Fibroblast of the aortic adventitia (primary cell): ENCODE measurements at regions not wholly inside any gene's neighbourhood (a gene's known extent, or its start where the extent isn't known, plus 50 kb on each side); places are given as distances from the start of the nearest gene placed in this dataset.
A peak's percentile ranks its signal among the peaks of the same experiment; 100 is the strongest.

Experiments used
- DNase-seq: peaks from one replicate; pipeline ENCODE4 v3.0.0-alpha.2; 2010; ENCODE audit warnings: low read depth
- H3K4me3 ChIP-seq: 2 replicates; pipeline ENCODE4 v1.5.1; 2011; ENCODE audit warnings: low read depth, mild to moderate bottlenecking, control low read depth, low read length, moderate library complexity
- TF ChIP-seq, protein P1 (sequence below): IDR thresholded peaks from 2 replicates; pipeline ENCODE4 v1.5.1; 2011; ENCODE audit warnings: mild to moderate bottlenecking, low read length, control low read depth, inconsistent platforms; ENCODE audit not compliant: insufficient read depth

DNA sequence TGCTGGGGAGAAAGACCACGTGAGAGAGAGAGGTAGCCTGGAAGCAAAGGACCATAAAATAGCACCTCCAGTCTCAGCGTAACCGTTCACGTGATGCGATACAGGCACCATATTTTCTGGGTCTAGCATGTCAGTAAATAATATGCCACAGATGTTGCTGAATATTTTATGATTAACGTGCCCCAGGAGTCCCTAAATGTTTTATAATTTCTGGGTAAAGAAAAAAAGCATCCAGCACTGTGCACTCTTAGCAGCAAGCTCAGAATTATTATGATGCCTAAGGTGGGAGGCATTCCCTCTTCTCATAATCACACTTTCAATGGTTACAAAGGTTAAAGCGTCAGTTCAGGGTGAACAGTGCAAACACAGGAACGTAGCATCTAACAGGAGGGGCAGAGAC is 121.8 kb downstream of the CAVIN4 start:
- DNase-seq, result no peak
- H3K4me3 ChIP-seq, result no peak overlapping the region
- TF ChIP-seq, protein P1, sequence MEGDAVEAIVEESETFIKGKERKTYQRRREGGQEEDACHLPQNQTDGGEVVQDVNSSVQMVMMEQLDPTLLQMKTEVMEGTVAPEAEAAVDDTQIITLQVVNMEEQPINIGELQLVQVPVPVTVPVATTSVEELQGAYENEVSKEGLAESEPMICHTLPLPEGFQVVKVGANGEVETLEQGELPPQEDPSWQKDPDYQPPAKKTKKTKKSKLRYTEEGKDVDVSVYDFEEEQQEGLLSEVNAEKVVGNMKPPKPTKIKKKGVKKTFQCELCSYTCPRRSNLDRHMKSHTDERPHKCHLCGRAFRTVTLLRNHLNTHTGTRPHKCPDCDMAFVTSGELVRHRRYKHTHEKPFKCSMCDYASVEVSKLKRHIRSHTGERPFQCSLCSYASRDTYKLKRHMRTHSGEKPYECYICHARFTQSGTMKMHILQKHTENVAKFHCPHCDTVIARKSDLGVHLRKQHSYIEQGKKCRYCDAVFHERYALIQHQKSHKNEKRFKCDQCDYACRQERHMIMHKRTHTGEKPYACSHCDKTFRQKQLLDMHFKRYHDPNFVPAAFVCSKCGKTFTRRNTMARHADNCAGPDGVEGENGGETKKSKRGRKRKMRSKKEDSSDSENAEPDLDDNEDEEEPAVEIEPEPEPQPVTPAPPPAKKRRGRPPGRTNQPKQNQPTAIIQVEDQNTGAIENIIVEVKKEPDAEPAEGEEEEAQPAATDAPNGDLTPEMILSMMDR, result no peak

DNA sequence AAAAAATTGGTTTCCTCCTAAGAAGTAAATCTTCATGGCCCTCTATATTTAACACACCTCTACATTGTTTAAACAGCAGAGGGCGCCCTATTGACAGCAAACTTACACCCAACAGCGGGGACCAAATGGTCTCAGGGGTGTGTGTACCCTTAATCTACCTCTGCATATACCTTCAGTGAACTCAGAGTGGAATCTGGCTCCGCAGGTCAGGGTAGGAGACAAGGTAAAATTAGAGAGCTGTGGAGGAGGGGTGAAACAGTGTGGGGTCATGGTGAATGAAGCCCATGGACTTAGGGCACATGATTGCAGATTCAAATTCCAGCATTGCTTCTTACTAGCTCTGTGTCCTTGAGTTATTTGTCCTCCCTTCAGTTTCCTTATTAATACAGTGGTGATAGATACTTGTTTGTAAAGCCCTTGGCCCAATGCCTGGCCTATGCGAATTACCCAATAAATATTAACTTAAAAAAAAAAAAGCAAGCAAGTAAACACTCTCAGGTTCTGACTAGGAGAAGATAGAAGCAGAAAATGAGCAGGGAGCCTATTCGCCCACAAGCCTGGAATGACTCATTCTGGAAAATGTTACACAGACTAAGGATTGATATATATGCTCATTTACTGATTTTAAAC is 122.9 kb downstream of the CAVIN4 start:
- H3K4me3 ChIP-seq, result no peak overlapping the region
- TF ChIP-seq, protein P1, result peak; percentile 9
- DNase-seq, result peak; percentile 2

DNA sequence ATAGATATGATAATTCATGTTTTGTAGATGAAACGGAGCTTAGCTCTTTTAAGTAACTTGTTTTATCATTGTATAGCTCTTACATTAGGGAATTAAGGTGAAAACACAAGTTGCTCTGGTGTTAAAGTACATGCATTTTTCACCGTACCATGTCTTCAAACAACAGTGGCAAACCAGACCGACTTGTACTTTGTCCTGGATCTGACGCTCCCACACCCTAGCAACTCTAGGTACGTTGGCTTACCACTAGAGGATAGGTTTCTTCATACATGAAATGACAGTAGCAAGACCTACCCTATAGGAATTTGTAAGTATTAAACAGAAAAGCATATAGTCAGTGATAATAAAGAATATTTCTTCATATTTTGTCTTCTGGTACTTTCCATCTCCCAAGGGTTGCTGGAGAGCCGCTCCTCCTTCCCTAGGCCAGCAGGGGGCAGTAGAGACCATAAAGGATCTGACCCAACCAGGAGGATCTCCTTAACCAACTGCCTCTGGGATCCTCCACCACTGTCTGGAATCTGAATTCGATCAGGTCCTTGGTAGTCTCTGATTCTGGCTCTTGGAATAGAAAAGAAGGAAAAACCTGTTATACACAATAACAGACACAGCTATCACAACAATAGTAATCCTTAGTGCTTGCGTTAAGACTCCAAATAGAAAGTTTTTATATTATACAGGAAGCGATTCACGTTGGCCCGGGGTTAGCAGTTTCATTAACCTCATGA is 136.7 kb downstream of the CAVIN4 start:
- TF ChIP-seq, protein P1, result peak; percentile 92
- H3K4me3 ChIP-seq, result no peak overlapping the region
- DNase-seq, result peak; percentile 63

DNA sequence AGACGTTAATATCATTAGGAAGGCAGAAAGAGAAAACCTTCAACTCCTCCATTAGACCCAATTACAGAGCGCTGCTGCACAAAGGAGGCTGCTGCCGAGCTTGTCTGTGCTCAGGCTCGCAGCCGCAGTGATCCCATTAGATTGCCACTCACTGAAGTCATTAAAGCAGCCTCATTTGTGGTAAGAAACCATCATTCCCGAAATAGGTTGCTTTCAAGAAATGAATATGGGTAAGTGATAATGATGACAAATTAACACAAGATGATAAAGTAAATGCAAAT is 137.2 kb downstream of the CAVIN4 start:
- DNase-seq, result no peak
- TF ChIP-seq, protein P1, result no peak
- H3K4me3 ChIP-seq, result no peak overlapping the region

DNA sequence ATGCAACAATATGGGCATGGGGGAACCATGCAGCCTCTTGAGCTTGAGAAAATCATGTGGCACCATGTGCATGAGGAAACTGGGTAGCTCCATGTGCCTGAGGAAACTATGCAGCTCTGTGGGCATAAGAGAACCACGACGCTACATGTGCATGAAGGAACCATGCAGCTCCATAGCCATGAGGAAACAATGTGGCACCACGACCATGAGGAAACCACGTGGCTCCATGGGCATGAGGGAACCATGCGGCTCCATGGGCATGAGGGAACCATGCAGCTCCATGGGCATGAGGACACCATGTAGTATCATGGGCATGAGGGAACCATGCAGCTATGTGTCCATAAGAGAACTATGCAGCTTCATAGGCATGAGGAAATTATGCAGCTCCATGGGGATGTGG is 140.8 kb downstream of the CAVIN4 start:
- H3K4me3 ChIP-seq, result no peak overlapping the region
- no peak for DNase-seq
- TF ChIP-seq, protein P1, result no peak

DNA sequence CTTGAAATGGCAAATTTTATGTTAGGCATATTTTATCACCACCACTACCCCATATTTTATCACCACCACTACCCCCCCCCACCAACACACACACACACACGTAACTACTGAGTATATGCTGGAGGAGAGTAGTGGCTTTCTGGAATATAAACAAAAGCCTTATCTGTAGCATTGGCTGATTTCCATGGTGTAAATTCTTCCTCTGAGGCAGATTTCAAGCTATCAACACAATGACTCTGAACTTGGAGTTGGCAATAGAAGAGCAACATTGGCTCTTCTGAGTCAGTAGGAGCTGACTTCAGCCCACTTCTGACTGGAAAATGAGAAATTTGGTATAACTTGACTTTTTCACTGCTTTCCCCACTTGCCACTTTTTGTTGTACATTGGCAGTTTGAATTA is 143.0 kb downstream of the CAVIN4 start:
- TF ChIP-seq, protein P1, result no peak
- no peak overlapping the region for H3K4me3 ChIP-seq
- peak; percentile 41 for DNase-seq

DNA sequence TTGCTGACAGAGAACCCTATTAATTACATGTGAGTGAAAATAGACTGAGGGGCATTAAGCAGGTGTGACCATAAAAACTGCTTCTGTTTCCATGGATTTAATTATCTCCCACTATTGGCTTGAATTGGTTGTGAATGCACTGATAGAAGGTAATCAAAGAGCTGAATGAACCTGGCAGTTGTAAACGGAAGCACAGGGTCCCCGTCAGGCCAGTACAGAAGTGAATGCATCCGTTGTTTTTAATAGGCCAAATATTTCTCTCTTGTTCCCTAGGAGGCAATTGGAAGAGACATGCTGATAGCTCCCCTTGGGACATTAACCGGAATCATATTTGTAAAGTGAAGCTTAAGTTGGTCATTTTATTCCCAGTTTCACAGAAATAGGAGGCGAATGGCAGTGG is 147.0 kb downstream of the CAVIN4 start:
- H3K4me3 ChIP-seq, result no peak overlapping the region
- TF ChIP-seq, protein P1, result no peak
- no peak for DNase-seq
